Neural progenitor cell (in vitro differentiated cells): ENCODE measurements at regions not wholly inside any gene's neighbourhood (a gene's known extent, or its start where the extent isn't known, plus 50 kb on each side); places are given as distances from the start of the nearest gene placed in this dataset.

Source experiments
- DNase-seq: peaks from one replicate; pipeline ENCODE4 v3.0.0-alpha.2; 2016; ENCODE audit warnings: low spot score
- H2AFZ ChIP-seq: fragments of 200-600 bp; sonication (generic); replicated peaks from 2 replicates; pipeline ENCODE4 v1.6.1; 2016; ENCODE audit warnings: antibody characterized with exemption
- H3F3A ChIP-seq: fragments of 200-600 bp; sonication (generic); 2 replicates; pipeline ENCODE4 v1.6.1; 2016; ENCODE audit warnings: antibody characterized with exemption, low read depth
- H3K27ac ChIP-seq: fragments of 200-600 bp; sonication (generic); 2 replicates; pipeline ENCODE4 v1.5.1; 2016; ENCODE audit warnings: mild to moderate bottlenecking
- H3K27me3 ChIP-seq: fragments of 200-600 bp; sonication (generic); 2 replicates; pipeline ENCODE4 v1.6.1; 2016; ENCODE audit warnings: mild to moderate bottlenecking, moderate library complexity
- H3K36me3 ChIP-seq: fragments of 200-600 bp; sonication (generic); 2 replicates; pipeline ENCODE4 v1.5.1; 2016
- H3K4me1 ChIP-seq: fragments of 200-600 bp; sonication (generic); 2 replicates; pipeline ENCODE4 v1.6.1; 2016; ENCODE audit warnings: mixed run types
- H3K4me2 ChIP-seq: fragments of 200-600 bp; sonication (generic); 2 replicates; pipeline ENCODE4 v1.6.1; 2016
- H3K4me3 ChIP-seq: fragments of 200-600 bp; sonication (generic); 2 replicates; pipeline ENCODE4 v1.5.1; 2016
- H3K79me2 ChIP-seq: fragments of 200-600 bp; sonication (generic); 2 replicates; pipeline ENCODE4 v1.6.1; 2016; ENCODE audit warnings: low read depth
- H3K9ac ChIP-seq: fragments of 200-600 bp; sonication (generic); 2 replicates; pipeline ENCODE4 v1.6.1; 2016
- H3K9me3 ChIP-seq: fragments of 200-600 bp; sonication (generic); 2 replicates; pipeline ENCODE4 v1.5.1; 2016; ENCODE audit warnings: low read depth
- H4K20me1 ChIP-seq: fragments of 200-600 bp; sonication (generic); 2 replicates; pipeline ENCODE4 v1.6.1; 2016; ENCODE audit warnings: low read depth
- H3K27ac Mint-ChIP-seq: 3 replicates; pipeline ENCODE4 v1.8.0; 2021; ENCODE audit warnings: mixed read lengths
- H3K27me3 Mint-ChIP-seq: 2 replicates; pipeline ENCODE4 v1.8.0; 2022; ENCODE audit warnings: low read depth, mild to moderate bottlenecking, inconsistent platforms, moderate library complexity, mixed read lengths; ENCODE audit not compliant: insufficient read depth
- H3K36me3 Mint-ChIP-seq: 3 replicates; pipeline ENCODE4 v1.8.0; 2021; ENCODE audit warnings: mixed read lengths
- H3K4me1 Mint-ChIP-seq: 3 replicates; pipeline ENCODE4 v1.8.0; 2021; ENCODE audit warnings: mixed read lengths
- H3K4me3 Mint-ChIP-seq: 3 replicates; pipeline ENCODE4 v1.8.0; 2021; ENCODE audit warnings: mild to moderate bottlenecking, moderate library complexity, mixed read lengths
- H3K9me3 Mint-ChIP-seq: 3 replicates; pipeline ENCODE4 v1.8.0; 2020; ENCODE audit warnings: mixed read lengths
- EZH2 ChIP-seq: fragments of 200-600 bp; sonication (generic); IDR thresholded peaks from 2 replicates; pipeline ENCODE4 v1.6.1; 2017; ENCODE audit warnings: antibody characterized with exemption, mild to moderate bottlenecking, moderate library complexity
- EZH2phosphoT487 ChIP-seq: fragments of 200-600 bp; sonication (generic); IDR thresholded peaks from 2 replicates; pipeline ENCODE4 v1.6.1; 2017; ENCODE audit warnings: antibody characterized with exemption
- TF ChIP-seq, protein P1 (sequence below): fragments of 200-600 bp; sonication (generic); IDR thresholded peaks from 2 replicates; pipeline ENCODE4 v1.5.1; 2017; ENCODE audit warnings: antibody characterized with exemption, mild to moderate bottlenecking

DNA sequence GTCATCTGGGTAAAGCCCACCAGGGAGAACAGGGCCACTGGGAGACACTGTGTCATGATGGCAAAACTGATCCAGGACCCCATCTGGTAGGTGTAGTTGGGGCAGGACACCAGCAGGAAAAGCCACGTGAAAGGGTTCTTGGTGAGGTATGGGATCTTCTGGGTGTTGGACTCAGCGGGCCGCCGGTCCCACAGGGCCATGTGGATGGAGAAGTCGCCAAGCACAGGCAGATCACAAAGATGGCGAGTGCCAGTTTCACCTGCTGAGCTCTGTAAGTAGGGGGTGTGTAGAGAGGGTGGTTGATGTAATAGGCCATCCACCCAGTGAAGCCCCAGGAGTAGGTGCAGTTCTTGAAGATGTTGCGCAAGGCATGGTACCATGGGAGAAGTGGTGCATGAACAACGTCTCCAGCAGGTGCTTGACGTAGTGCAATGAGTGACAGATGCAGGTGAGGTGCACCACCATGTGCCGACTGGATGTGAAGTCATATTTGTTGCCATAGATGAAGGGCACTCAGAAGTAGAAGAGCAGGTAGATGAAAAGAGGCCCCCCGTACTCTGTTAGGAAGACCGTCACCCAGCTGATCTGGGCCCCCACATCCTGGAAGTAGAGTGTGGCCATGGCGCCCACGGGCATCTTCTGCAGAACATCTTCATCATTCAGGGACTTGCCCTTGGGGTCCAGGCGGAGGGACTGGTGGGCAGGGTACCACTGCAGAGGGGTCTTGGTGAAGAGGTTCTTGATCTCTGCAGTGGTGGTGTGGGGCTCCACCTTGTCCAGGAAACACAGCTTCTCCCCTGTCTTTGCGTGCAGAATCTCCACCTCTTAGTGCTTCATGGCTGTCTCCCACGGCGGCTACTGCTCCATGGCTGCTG, 249.3 kb downstream of the ANKRD50 start:
- no peak for DNase-seq
- H3K4me3 Mint-ChIP-seq = no peak overlapping the region
- peaks cover 13% of the 10 kb centered on the region for H3K9me3 ChIP-seq
- H3K27ac Mint-ChIP-seq = no peak overlapping the region
- peaks cover 6% of the 10 kb centered on the region for H3K36me3 Mint-ChIP-seq
- no peak overlapping the region for H3K27ac ChIP-seq
- no peak for TF ChIP-seq EZH2
- no peak for TF ChIP-seq EZH2phosphoT487
- no peaks in the 10 kb centered on the region for H3K36me3 ChIP-seq
- no peak overlapping the region for H2AFZ ChIP-seq
- peaks cover 19% of the 10 kb centered on the region for H3K4me1 ChIP-seq
- peaks cover 23% of the 10 kb centered on the region for H3F3A ChIP-seq
- H4K20me1 ChIP-seq = no peaks in the 10 kb centered on the region
- no peak overlapping the region for H3K9ac ChIP-seq
- no peaks in the 10 kb centered on the region for H3K27me3 ChIP-seq
- no peak overlapping the region for H3K4me3 ChIP-seq
- H3K79me2 ChIP-seq = no peaks in the 10 kb centered on the region
- peaks cover 6% of the 10 kb centered on the region for H3K27me3 Mint-ChIP-seq
- H3K4me1 Mint-ChIP-seq = peaks cover 23% of the 10 kb centered on the region
- no peak overlapping the region for H3K4me2 ChIP-seq
- peaks cover 33% of the 10 kb centered on the region for H3K9me3 Mint-ChIP-seq

DNA sequence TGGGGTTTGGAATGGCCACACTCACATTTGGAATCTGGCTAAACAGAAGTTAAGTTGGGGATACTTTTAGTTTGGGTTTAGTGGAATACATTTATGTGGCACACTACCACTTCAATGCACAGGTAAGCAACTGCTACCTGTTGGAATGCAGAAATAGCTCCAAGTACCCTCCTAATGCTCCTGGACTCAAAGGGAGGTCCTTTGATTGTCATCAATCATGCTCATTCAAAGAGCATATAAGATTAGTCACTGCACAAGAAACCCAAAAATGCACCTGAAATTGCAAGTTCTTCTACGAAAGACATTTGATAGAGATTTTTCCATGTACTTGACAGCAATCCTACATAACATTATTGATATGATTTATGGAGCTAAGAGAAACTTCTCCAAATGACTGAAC, 247.7 kb downstream of the ANKRD50 start:
- Histone ChIP-seq H3F3A (peaks cover 10% of the 10 kb centered on the region), H3K27ac (no peak overlapping the region), H3K36me3 (no peaks in the 10 kb centered on the region), H3K9me3 (peaks cover 13% of the 10 kb centered on the region), H2AFZ (no peak overlapping the region), H3K4me3 (no peak overlapping the region), H4K20me1 (no peaks in the 10 kb centered on the region), H3K4me1 (peaks cover 8% of the 10 kb centered on the region), H3K9ac (no peak overlapping the region), H3K79me2 (no peaks in the 10 kb centered on the region), H3K4me2 (no peak overlapping the region), H3K27me3 (no peaks in the 10 kb centered on the region)
- peaks cover 7% of the 10 kb centered on the region for H3K27me3 Mint-ChIP-seq
- peaks cover 6% of the 10 kb centered on the region for H3K36me3 Mint-ChIP-seq
- H3K4me3 Mint-ChIP-seq = no peak overlapping the region
- no peak for DNase-seq
- no peak overlapping the region for H3K27ac Mint-ChIP-seq
- H3K4me1 Mint-ChIP-seq = peaks cover 8% of the 10 kb centered on the region
- no peak for TF ChIP-seq EZH2phosphoT487
- no peak for TF ChIP-seq EZH2
- TF ChIP-seq, protein P1, sequence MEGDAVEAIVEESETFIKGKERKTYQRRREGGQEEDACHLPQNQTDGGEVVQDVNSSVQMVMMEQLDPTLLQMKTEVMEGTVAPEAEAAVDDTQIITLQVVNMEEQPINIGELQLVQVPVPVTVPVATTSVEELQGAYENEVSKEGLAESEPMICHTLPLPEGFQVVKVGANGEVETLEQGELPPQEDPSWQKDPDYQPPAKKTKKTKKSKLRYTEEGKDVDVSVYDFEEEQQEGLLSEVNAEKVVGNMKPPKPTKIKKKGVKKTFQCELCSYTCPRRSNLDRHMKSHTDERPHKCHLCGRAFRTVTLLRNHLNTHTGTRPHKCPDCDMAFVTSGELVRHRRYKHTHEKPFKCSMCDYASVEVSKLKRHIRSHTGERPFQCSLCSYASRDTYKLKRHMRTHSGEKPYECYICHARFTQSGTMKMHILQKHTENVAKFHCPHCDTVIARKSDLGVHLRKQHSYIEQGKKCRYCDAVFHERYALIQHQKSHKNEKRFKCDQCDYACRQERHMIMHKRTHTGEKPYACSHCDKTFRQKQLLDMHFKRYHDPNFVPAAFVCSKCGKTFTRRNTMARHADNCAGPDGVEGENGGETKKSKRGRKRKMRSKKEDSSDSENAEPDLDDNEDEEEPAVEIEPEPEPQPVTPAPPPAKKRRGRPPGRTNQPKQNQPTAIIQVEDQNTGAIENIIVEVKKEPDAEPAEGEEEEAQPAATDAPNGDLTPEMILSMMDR = no peak
- peaks cover 30% of the 10 kb centered on the region for H3K9me3 Mint-ChIP-seq

DNA sequence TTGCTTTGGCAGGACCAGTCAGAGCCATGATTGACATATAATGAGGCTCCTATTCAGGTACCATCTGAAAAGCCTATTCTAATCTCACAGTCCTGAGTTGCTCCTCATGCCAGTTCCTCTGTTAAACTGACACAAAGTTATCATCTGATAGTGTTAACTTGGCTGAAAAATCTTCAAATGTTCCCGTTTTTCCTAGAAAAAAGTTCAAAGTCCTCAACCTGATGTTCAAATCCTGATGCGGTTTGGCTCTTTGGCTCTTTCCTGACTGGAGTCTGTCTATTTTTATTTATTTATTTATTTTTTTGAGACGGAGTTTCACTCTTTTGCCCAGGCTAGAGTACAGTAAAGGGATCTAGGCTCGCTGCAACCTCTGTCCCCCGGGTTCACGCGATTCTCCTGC, 244.2 kb downstream of the ANKRD50 start:
- Histone ChIP-seq H3K9ac (no peak overlapping the region), H3K9me3 (peaks cover 7% of the 10 kb centered on the region), H2AFZ (no peak overlapping the region), H3F3A (no peaks in the 10 kb centered on the region), H3K4me3 (no peak overlapping the region), H3K27me3 (no peaks in the 10 kb centered on the region), H3K36me3 (no peaks in the 10 kb centered on the region), H3K79me2 (no peaks in the 10 kb centered on the region), H3K4me2 (no peak overlapping the region), H3K4me1 (no peaks in the 10 kb centered on the region), H4K20me1 (no peaks in the 10 kb centered on the region), H3K27ac (no peak overlapping the region)
- Mint-ChIP-seq H3K27ac (no peak overlapping the region), H3K9me3 (peaks cover 26% of the 10 kb centered on the region), H3K4me3 (no peak overlapping the region), H3K36me3 (no peaks in the 10 kb centered on the region), H3K4me1 (peaks cover 4% of the 10 kb centered on the region), H3K27me3 (peaks cover 4% of the 10 kb centered on the region)
- no peak for TF ChIP-seq EZH2phosphoT487
- TF ChIP-seq, protein P1 = no peak
- TF ChIP-seq EZH2 = no peak
- no peak for DNase-seq

DNA sequence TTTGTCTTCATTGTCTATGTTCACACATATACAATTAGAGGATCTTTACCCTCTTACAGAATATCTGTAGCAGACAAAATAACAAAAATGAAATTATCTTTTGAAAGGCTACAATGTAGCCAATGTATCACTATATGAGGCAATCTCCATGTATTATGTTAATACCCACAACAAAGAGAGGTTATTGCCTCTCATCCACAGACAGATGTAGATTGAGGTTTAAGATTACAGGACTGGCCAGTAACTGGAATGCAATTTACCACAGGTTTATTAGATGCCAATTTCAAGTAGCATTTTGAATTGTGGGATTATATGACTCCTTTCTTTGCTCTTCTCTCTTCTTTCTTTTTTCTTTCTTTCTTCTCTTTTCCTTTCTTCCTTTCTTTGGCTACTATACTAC, 242.6 kb downstream of the ANKRD50 start:
- Mint-ChIP-seq H3K27me3 (peaks cover 4% of the 10 kb centered on the region), H3K4me1 (peaks cover 4% of the 10 kb centered on the region), H3K27ac (no peak overlapping the region), H3K36me3 (peaks cover 2% of the 10 kb centered on the region), H3K4me3 (no peak overlapping the region), H3K9me3 (peaks cover 23% of the 10 kb centered on the region)
- Histone ChIP-seq H3K27me3 (no peaks in the 10 kb centered on the region), H3K79me2 (no peaks in the 10 kb centered on the region), H4K20me1 (no peaks in the 10 kb centered on the region), H3K27ac (no peak overlapping the region), H3K4me3 (no peak overlapping the region), H3K4me2 (no peak overlapping the region), H2AFZ (no peak overlapping the region), H3K9me3 (peaks cover 7% of the 10 kb centered on the region), H3K9ac (no peak overlapping the region), H3F3A (no peaks in the 10 kb centered on the region), H3K36me3 (no peaks in the 10 kb centered on the region), H3K4me1 (no peaks in the 10 kb centered on the region)
- TF ChIP-seq EZH2phosphoT487 = no peak
- TF ChIP-seq EZH2 = no peak
- TF ChIP-seq, protein P1 = no peak
- no peak for DNase-seq
